Spleen (tissue), 11 donors: ENCODE measurements at regions not wholly inside any gene's neighbourhood (a gene's known extent, or its start where the extent isn't known, plus 50 kb on each side); places are given as distances from the start of the nearest gene placed in this dataset.
"Not testable (repeated sequence)": the region's sequence is repeated elsewhere in the genome, so short reads cannot be mapped to it uniquely, and the experiment has no call there.

ENCODE experiments used
- DNase-seq: peaks from one replicate; pipeline ENCODE4 v3.0.0-alpha.2; 2020
- H3K27ac ChIP-seq, 8 donors: fragments of 200-600 bp; sonication (generic) in 7 of 8; 1 replicate in 4 of 8; 2 replicates in 4 of 8; pipeline versions ENCODE4 v1.5.0 to v1.8.0; 2016 to 2021; ENCODE audit warnings: inconsistent platforms in 4 of 8, mild to moderate bottlenecking in 4 of 8, moderate library complexity in 1 of 8
- H3K27me3 ChIP-seq, 7 donors: fragments of 200-600 bp; sonication (generic) in 6 of 7; replicated peaks in 1 of 7; 1 replicate in 4 of 7; 2 replicates in 3 of 7; pipeline versions ENCODE4 v1.5.0 to v1.8.0; 2016 to 2021; ENCODE audit warnings: inconsistent platforms in 3 of 7, mild to moderate bottlenecking in 1 of 7
- H3K36me3 ChIP-seq, 6 donors: fragments of 200-600 bp; sonication (generic) in 5 of 6; 1 replicate in 4 of 6; 2 replicates in 2 of 6; pipeline versions ENCODE4 v1.5.0 to v1.8.0; 2016 to 2021; ENCODE audit warnings: inconsistent platforms in 2 of 6
- H3K4me1 ChIP-seq, 6 donors: fragments of 200-600 bp; sonication (generic) in 5 of 6; 1 replicate in 3 of 6; 2 replicates in 3 of 6; pipeline versions ENCODE4 v1.5.0 to v1.8.0; 2016 to 2021; ENCODE audit warnings: inconsistent platforms in 3 of 6
- H3K4me3 ChIP-seq, 8 donors: fragments of 200-600 bp; sonication (generic) in 7 of 8; 1 replicate in 4 of 8; 2 replicates in 4 of 8; pipeline versions ENCODE4 v1.5.0 to v1.8.0; 2016 to 2021; ENCODE audit warnings: inconsistent platforms in 4 of 8, mild to moderate bottlenecking in 4 of 8, moderate library complexity in 2 of 8
- H3K9me3 ChIP-seq, 8 donors: fragments of 200-600 bp; sonication (generic) in 7 of 8; 1 replicate in 4 of 8; 2 replicates in 4 of 8; pipeline versions ENCODE4 v1.5.0 to v1.8.0; 2016 to 2021; ENCODE audit warnings: inconsistent platforms in 4 of 8
- POLR2A ChIP-seq, 3 donors: fragments of 450-650 bp; IDR thresholded peaks; one replicate each; pipeline ENCODE4 v1.5.1; 2017; ENCODE audit warnings: antibody characterized with exemption in 3 of 3, mild to moderate bottlenecking in 1 of 3
- POLR2AphosphoS5 ChIP-seq, 3 donors: sonication (generic); formaldehyde crosslinking; IDR thresholded peaks; one replicate each; pipeline ENCODE4 v1.5.1; 2017; ENCODE audit warnings: antibody characterized with exemption in 3 of 3
- WGBS, 5 donors: extraction: QIAGEN DNeasy Blood & Tissue Kit in 3 of 5; methylation state at CpG; one replicate each; pipeline versions ENCODE4 v1.1.5 to v1.1.7; 2013 to 2018; 5-methylcytosine and 5-hydroxymethylcytosine counted together
- intact Hi-C: fragments of 100-400 bp; cut with DNase I; formaldehyde crosslinking; loops from one replicate; pipeline ENCODE4 v1.15.0; 2023; ENCODE audit warnings: low total_unique reads
- TF ChIP-seq, protein P1 (sequence below), 11 experiments: fragments of 200-600 bp in 7 of 11; fragments of 450-650 bp in 4 of 11; sonication (generic) in 4 of 11; IDR thresholded peaks in 8 of 11; conservative IDR thresholded peaks in 3 of 11; 1 replicate in 7 of 11; 2 replicates in 4 of 11; pipeline versions ENCODE4 v1.4.0 to v1.8.0; 2016 to 2021; ENCODE audit warnings: antibody characterized with exemption in 11 of 11, inconsistent platforms in 4 of 11, mild to moderate bottlenecking in 1 of 11
- donor health status: healthy with polysubstance abuse.
- donor health status: DM: no; HTN: no; CAD: no; lungs with moderate emphysema.
- donor health status: DM: no; HTN: no; CAD: no.
- donor health status: Bipolar disorder and iron deficiency.
- donor health status: healthy.
- donor health status: DM: no; HTN: no; CAD: no.
- donor health status: DM: yes; HTN: yes; CAD: no.

DNA sequence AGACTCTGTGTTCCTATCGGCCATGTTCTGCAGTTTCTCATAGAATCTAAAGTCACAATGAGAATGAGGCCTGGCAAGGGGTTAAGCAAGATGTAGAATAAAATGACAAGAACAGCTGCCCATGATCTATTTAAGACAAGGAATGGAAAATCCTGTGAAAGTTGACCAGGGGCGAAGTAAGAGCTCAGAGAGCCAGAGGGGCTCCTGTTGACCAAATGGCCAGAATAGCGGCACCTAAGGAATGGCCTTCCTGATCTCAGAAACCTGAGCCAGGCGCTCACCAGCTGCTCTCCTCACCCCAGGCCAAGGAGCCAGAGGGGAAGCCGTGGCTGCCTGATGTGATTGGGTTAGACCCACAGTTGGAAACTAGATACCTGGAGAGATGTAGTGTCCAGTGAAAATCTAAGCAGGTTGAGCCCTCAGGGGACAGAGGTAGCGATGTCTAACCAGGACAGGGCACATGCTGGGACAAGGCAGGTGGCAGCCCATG, 106.1 kb upstream of the NDN start:
- peaks cover 0 to 13% (median 3%) of the 10 kb centered on the region in 8 donors for H3K9me3 ChIP-seq
- no peaks in the 10 kb centered on the region for H3K36me3 ChIP-seq
- peaks cover 0 to 4% (median 0%) of the 10 kb centered on the region in 7 donors for H3K27me3 ChIP-seq
- H3K27ac ChIP-seq = no peak overlapping the region
- no peak overlapping the region for H3K4me3 ChIP-seq
- no peak for DNase-seq
- no peak for TF ChIP-seq POLR2AphosphoS5 (IDR thresholded peaks at IDR 0.05)
- TF ChIP-seq, protein P1, sequence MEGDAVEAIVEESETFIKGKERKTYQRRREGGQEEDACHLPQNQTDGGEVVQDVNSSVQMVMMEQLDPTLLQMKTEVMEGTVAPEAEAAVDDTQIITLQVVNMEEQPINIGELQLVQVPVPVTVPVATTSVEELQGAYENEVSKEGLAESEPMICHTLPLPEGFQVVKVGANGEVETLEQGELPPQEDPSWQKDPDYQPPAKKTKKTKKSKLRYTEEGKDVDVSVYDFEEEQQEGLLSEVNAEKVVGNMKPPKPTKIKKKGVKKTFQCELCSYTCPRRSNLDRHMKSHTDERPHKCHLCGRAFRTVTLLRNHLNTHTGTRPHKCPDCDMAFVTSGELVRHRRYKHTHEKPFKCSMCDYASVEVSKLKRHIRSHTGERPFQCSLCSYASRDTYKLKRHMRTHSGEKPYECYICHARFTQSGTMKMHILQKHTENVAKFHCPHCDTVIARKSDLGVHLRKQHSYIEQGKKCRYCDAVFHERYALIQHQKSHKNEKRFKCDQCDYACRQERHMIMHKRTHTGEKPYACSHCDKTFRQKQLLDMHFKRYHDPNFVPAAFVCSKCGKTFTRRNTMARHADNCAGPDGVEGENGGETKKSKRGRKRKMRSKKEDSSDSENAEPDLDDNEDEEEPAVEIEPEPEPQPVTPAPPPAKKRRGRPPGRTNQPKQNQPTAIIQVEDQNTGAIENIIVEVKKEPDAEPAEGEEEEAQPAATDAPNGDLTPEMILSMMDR (IDR thresholded peaks at IDR 0.05 in 8 of 11, conservative IDR thresholded peaks at IDR 0.05 in 3 of 11) = no peak
- no peak for TF ChIP-seq POLR2A (IDR thresholded peaks at IDR 0.05)
- intact Hi-C loops = no loop called here
- H3K4me1 ChIP-seq = no peaks in the 10 kb centered on the region
- 58 to 74% (median 65%) methylated on average over 6 of the region's 6 CpGs for WGBS, 5 donors

DNA sequence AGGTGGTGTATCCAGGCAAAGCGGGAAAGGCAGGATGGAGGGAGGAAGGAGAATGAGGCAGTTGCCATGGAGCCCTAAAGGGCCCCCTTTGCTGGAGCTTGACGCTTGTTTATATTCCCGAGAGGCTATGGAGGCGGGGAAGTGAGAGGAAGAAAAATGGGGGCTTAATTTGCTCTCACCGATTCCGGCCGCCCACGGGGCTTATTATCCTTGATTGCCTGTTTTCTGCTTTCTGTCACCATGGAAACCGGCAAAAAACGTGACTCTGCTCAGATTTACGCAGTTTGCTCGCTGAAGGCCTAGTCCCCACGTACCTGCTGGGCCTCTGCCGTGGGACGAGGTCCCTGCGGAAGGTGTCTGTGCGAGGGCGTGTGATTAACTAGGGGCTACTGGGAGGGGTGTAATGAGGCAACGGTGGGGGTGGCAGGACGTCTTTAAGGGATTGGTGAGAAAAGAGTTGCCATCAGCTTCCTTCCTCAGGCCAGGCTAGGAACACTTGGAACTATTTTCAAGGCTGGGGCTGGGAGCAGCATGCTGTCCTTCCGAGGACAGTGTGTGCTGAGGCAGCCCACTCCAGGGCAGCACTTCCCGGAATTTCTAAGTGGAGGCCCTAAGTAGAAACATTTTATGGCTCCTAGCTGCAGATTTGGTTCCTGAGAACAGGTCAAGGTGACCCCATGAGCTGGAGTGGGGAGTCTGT, 110.8 kb upstream of the NDN start:
- H3K9me3 ChIP-seq = peaks cover 0 to 34% (median 5%) of the 10 kb centered on the region in 8 donors
- DNase-seq = no peak
- no peak overlapping the region for H3K27ac ChIP-seq
- no peak for TF ChIP-seq POLR2AphosphoS5 (IDR thresholded peaks at IDR 0.05)
- TF ChIP-seq, protein P1 (IDR thresholded peaks at IDR 0.05 in 8 of 11, conservative IDR thresholded peaks at IDR 0.05 in 3 of 11) = no peak
- TF ChIP-seq POLR2A (IDR thresholded peaks at IDR 0.05) = no peak
- no peak overlapping the region for H3K4me3 ChIP-seq
- no peaks in the 10 kb centered on the region for H3K4me1 ChIP-seq
- intact Hi-C loops = no loop called here
- H3K27me3 ChIP-seq = peaks cover 0 to 4% (median 0%) of the 10 kb centered on the region in 7 donors
- 62 to 65% (median 64%) methylated on average over 22 of the region's 22 CpGs for WGBS, 5 donors
- no peaks in the 10 kb centered on the region for H3K36me3 ChIP-seq

DNA sequence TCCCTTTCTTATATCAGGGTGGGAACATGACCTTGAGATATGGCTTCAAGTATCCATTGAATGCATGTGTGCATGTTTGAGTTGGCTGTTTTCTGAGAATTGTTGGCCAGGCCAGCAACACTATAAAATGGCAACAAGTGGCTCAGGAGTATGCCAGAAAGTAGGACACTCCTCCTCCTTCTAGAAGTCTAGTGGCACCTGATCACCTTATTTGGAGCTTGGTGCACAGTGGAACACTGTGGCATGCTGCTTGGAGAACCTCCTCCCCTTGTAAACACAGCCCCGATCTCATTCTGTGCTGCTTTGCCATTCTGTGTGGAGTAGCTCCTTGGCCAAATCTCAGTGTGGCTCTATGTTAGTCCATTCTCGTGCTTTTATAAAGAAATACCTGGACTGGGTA, 114.8 kb upstream of the NDN start:
- no peaks in the 10 kb centered on the region for H3K4me1 ChIP-seq
- no peaks in the 10 kb centered on the region for H3K36me3 ChIP-seq
- H3K9me3 ChIP-seq = peaks cover 0 to 51% (median 4%) of the 10 kb centered on the region in 8 donors
- no peaks in the 10 kb centered on the region for H3K27me3 ChIP-seq
- WGBS, 5 donors = 63 to 85% (median 74%) methylated on average over 2 of the region's 2 CpGs
- no peak overlapping the region for H3K27ac ChIP-seq
- TF ChIP-seq, protein P1 (IDR thresholded peaks at IDR 0.05 in 8 of 11, conservative IDR thresholded peaks at IDR 0.05 in 3 of 11) = no peak
- TF ChIP-seq POLR2AphosphoS5 (IDR thresholded peaks at IDR 0.05) (no peak), POLR2A (IDR thresholded peaks at IDR 0.05) (no peak)
- H3K4me3 ChIP-seq = no peak overlapping the region
- no peak for DNase-seq
- intact Hi-C loops = no loop called here

DNA sequence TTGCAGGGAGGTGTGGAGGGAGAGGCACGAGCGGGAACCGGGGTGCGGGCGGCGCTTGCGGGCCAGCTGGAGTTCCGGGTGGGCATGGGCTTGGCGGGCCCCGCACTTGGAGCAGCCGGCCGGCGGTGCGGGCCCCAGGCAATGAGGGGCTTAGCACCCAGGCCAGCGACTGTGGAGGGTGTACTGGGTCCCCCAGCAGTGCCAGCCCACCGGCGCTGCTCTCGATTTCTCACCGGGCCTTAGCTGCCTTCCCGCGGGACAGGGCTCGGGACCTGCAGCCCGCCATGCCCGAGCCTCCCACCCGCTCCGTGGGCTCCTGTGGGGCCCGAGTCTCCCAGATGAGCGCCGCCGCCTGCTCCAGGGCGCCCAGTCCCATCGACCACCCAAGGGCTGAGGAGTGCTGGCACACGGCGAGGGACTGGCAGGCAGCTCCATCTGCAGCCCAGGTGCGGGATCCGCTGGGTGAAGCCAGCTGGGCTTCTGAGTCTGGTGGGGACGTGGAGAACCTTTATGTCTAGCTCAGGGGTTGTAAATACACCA, 115.9 kb upstream of the NDN start:
- 83 to 94% (median 85%) methylated on average over 16 to 37 of the region's 37 CpGs for WGBS, 5 donors
- H3K9me3 ChIP-seq = peaks cover 0 to 48% (median 1%) of the 10 kb centered on the region in 8 donors
- H3K36me3 ChIP-seq, H3K27ac ChIP-seq, DNase-seq, intact Hi-C loops, H3K27me3 ChIP-seq, H3K4me3 ChIP-seq, H3K4me1 ChIP-seq: not testable (repeated sequence)
